ENCODE measurements at regions not wholly inside any gene's neighbourhood (a gene's known extent, or its start where the extent isn't known, plus 50 kb on each side); places are given as distances from the start of the nearest gene placed in this dataset.

- TF ChIP-seq CTCF (optimal IDR thresholded peaks at IDR 0.05 in 1 of 3, IDR thresholded peaks at IDR 0.05 in 1 of 3, conservative IDR thresholded peaks at IDR 0.05 in 1 of 3; ENCODE audit: extremely low read depth in 1 of 3, insufficient read depth in 2 of 3, low read length in 3 of 3) (no peak), EZH2 (IDR thresholded peaks at IDR 0.05; ENCODE audit: low read length) (no peak)
Measured at GRCh38 chr2:18151237-18151636, 272.8 kb downstream of the KCNS3 start.

Measured in keratinocyte (primary cell).